ENCODE measurements at regions not wholly inside any gene's neighbourhood (a gene's known extent, or its start where the extent isn't known, plus 50 kb on each side); places are given as distances from the start of the nearest gene placed in this dataset.

DNA sequence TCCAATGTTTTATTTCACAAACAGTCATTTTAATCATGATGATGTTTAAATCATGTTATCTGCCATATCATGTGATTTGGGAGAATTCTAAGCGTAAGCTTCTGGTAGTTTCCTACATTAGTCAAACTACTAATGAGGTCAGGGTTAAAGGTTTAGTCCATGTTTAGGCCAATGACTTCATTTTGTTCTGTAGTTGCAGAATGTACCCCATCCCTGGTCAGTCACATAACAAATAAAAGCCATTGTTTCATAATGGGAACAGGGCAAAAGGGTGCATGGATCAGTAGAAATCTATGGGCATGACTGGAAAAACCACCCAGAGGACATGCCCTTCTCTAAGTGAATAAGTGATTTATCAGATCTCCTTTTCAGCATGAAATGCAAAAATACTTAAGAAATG, 138.4 kb upstream of the ABCB5 start:
- no peak overlapping the region for H2BK20ac ChIP-seq (ENCODE audit: low read length)
- H3K79me1 ChIP-seq (ENCODE audit: low read depth, low read length) = no peaks in the 10 kb centered on the region
- FAIRE-seq (peak; percentile 55), DNase-seq (ENCODE audit: low read depth in 1 of 2, low spot score in 2 of 2) (no peak)
- no peaks in the 10 kb centered on the region for H4K20me1 ChIP-seq (replicated peaks in 1 of 2; ENCODE audit: control insufficient read depth in 1 of 2, insufficient read depth in 2 of 2, low read length in 2 of 2)
- no peak overlapping the region for H3K4me2 ChIP-seq (ENCODE audit: insufficient read depth in 1 of 2, low read depth in 2 of 2, low read length in 2 of 2)
- no peak overlapping the region for H2BK120ac ChIP-seq (replicated peaks; ENCODE audit: low read depth, low read length)
- no peaks in the 10 kb centered on the region for H3K79me2 ChIP-seq (ENCODE audit: control insufficient read depth in 1 of 2, insufficient read depth in 2 of 2, low read length in 2 of 2)
- no peak overlapping the region for H3K4ac ChIP-seq (replicated peaks; ENCODE audit: insufficient read length, low read depth, low read length)
- no peak overlapping the region for H2BK5ac ChIP-seq (ENCODE audit: low read depth, low read length)
- ChIA-PET CTCF (ENCODE audit: partially characterized antibody) (interaction anchor here (0.6 to 2.2 kb wide), 2 partner anchors 121 to 889 kb away, joined by 3 to 6 read pairs; no protein-coding TSS in a partner anchor), POLR2A (ENCODE audit: partially characterized antibody) (no interaction called here)
- no peaks in the 10 kb centered on the region for H3K23me2 ChIP-seq (ENCODE audit: low read depth, low read length)
- no peak overlapping the region for H4K8ac ChIP-seq (ENCODE audit: extremely low read depth, insufficient read depth, low read length)
- 100% methylated on average over 1 of the region's 1 CpG; no CpG with 5 or more reads in 1 of the 2 experiments for WGBS, 2 experiments (ENCODE audit: extremely low coverage in 1 of 2, insufficient coverage in 1 of 2, insufficient read length in 1 of 2, insufficient replicate concordance in 2 of 2, low coverage in 1 of 2, low lambda C conversion rate in 2 of 2, missing lambda C conversion rate in 1 of 2)
- H3K14ac ChIP-seq (ENCODE audit: insufficient read length) = no peak overlapping the region
- H3K27ac ChIP-seq (ENCODE audit: low read depth, low read length) = no peak overlapping the region
- no peaks in the 10 kb centered on the region; a peak in 1 of 7 replicates for H3K4me1 ChIP-seq (replicated peaks in 1 of 4; ENCODE audit: control insufficient read depth in 3 of 4, insufficient read depth in 4 of 4, low read length in 3 of 4)
- H2BK12ac ChIP-seq (ENCODE audit: low read depth, low read length) = no peak overlapping the region
- no peak overlapping the region for H4K5ac ChIP-seq (ENCODE audit: insufficient read length, low read depth, low read length)
- no peak overlapping the region for H3K56ac ChIP-seq (replicated peaks; ENCODE audit: insufficient read length, low read depth, low read length)
- no peak overlapping the region for H3K4me3 ChIP-seq (ENCODE audit: extremely low read depth in 1 of 4, insufficient read depth in 2 of 4, low read depth in 3 of 4, low read length in 4 of 4)
- no peaks in the 10 kb centered on the region for H3K27me3 ChIP-seq (replicated peaks in 1 of 4; ENCODE audit: control insufficient read depth in 3 of 4, extremely low read depth in 1 of 4, insufficient read depth in 3 of 4, low read length in 3 of 4)
- no peak overlapping the region for H2AFZ ChIP-seq (ENCODE audit: low read length)
- no peak overlapping the region for H3K18ac ChIP-seq (ENCODE audit: extremely low read depth, low read length)
- no peaks in the 10 kb centered on the region for H3K9me3 ChIP-seq (ENCODE audit: insufficient read depth in 2 of 2, low read depth in 1 of 2, low read length in 1 of 2)
- H4K91ac ChIP-seq (replicated peaks; ENCODE audit: insufficient read length, low read length) = no peak overlapping the region
- H2BK15ac ChIP-seq (ENCODE audit: low read length) = no peak overlapping the region
- H3K23ac ChIP-seq (ENCODE audit: insufficient read length) = no peak overlapping the region
- no peak overlapping the region for H3K9ac ChIP-seq (replicated peaks in 1 of 4; ENCODE audit: extremely low read depth in 1 of 4, low read depth in 3 of 4, low read length in 3 of 4)
- H3K36me3 ChIP-seq (ENCODE audit: control insufficient read depth in 2 of 4, insufficient read depth in 4 of 4, low read length in 3 of 4) = no peaks in the 10 kb centered on the region
- H2AK5ac ChIP-seq (ENCODE audit: low read depth, low read length) = no peak overlapping the region
- TF ChIP-seq SIX5 (IDR thresholded peaks at IDR 0.05; ENCODE audit: low read depth, low read length) = no peak
- no peak for TF ChIP-seq BRCA1 (IDR thresholded peaks at IDR 0.05; ENCODE audit: low read depth, low read length)
- TF ChIP-seq TCF12 (IDR thresholded peaks at IDR 0.05; ENCODE audit: low read depth, low read length) = no peak
- no peak for TF ChIP-seq CHD2 (IDR thresholded peaks at IDR 0.05; ENCODE audit: low read length)
- TF ChIP-seq RNF2 (IDR thresholded peaks at IDR 0.05; ENCODE audit: borderline replicate concordance, low read depth, low read length, missing control alignments, poor library complexity, severe bottlenecking) = no peak
- TF ChIP-seq POLR2A (IDR thresholded peaks at IDR 0.05; ENCODE audit: control extremely low read depth in 1 of 2, low read depth in 2 of 2, low read length in 2 of 2) = no peak
- TF ChIP-seq SUZ12 (IDR thresholded peaks at IDR 0.05; ENCODE audit: low read length) = no peak
- TF ChIP-seq RAD21 (IDR thresholded peaks at IDR 0.05 in 1 of 2, conservative IDR thresholded peaks at IDR 0.05 in 1 of 2; ENCODE audit: low read depth in 2 of 2, low read length in 2 of 2) = no peak
- TF ChIP-seq, protein P1, sequence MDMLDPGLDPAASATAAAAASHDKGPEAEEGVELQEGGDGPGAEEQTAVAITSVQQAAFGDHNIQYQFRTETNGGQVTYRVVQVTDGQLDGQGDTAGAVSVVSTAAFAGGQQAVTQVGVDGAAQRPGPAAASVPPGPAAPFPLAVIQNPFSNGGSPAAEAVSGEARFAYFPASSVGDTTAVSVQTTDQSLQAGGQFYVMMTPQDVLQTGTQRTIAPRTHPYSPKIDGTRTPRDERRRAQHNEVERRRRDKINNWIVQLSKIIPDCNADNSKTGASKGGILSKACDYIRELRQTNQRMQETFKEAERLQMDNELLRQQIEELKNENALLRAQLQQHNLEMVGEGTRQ (IDR thresholded peaks at IDR 0.05; ENCODE audit: low read length) = no peak
- no peak for TF ChIP-seq YY1 (IDR thresholded peaks at IDR 0.05; ENCODE audit: low read depth, low read length)
- no peak for TF ChIP-seq GABPA (IDR thresholded peaks at IDR 0.05; ENCODE audit: borderline replicate concordance, insufficient read depth, low read length)
- TF ChIP-seq CREB1 (IDR thresholded peaks at IDR 0.05) = no peak
- TF ChIP-seq ZNF274 (IDR thresholded peaks at IDR 0.05; ENCODE audit: borderline replicate concordance, extremely low read depth, low read length) = no peak
- TF ChIP-seq TAF1 (IDR thresholded peaks at IDR 0.05; ENCODE audit: low read depth, low read length) = no peak
- no peak for TF ChIP-seq POU5F1 (IDR thresholded peaks at IDR 0.05; ENCODE audit: low read depth, low read length)

Measured in H1 (cell line).